Myocyte (in vitro differentiated cells): ENCODE measurements at regions not wholly inside any gene's neighbourhood (a gene's known extent, or its start where the extent isn't known, plus 50 kb on each side); places are given as distances from the start of the nearest gene placed in this dataset.
"Not testable (repeated sequence)": the region's sequence is repeated elsewhere in the genome, so short reads cannot be mapped to it uniquely, and the experiment has no call there.

Experiments
- DNase-seq: peaks from one replicate; pipeline ENCODE4 v3.0.0-alpha.2; 2012; ENCODE audit warnings: low read depth

- no peak for DNase-seq
Measured at GRCh38 chr20:47956268-47956995, 171.2 kb upstream of the SULF2 start.

GRCh38 chr20:47953471-47953870 lies 168.2 kb upstream of the SULF2 start:
- no peak for DNase-seq

- no peak for DNase-seq
Measured at GRCh38 chr20:47952023-47952564, 166.8 kb upstream of the SULF2 start.

- no peak for DNase-seq
Measured at GRCh38 chr20:47951521-47951971, 166.3 kb upstream of the SULF2 start.

GRCh38 chr20:47950913-47951283 lies 165.6 kb upstream of the SULF2 start:
- DNase-seq, result no peak

- DNase-seq, result no peak
Measured at GRCh38 chr20:47950124-47950912, 165.0 kb upstream of the SULF2 start.

GRCh38 chr20:47949230-47949629 lies 163.9 kb upstream of the SULF2 start:
- DNase-seq, result no peak

- no peak for DNase-seq
Measured at GRCh38 chr20:47944682-47945081, 159.4 kb upstream of the SULF2 start.

GRCh38 chr20:47941869-47942268 lies 156.6 kb upstream of the SULF2 start:
- DNase-seq, result no peak

GRCh38 chr20:47940101-47940813 lies 155.0 kb upstream of the SULF2 start:
- DNase-seq, result no peak

- DNase-seq, result no peak
Measured at GRCh38 chr20:47936612-47937011, 151.3 kb upstream of the SULF2 start.

GRCh38 chr20:47934761-47935160 lies 149.5 kb upstream of the SULF2 start:
- DNase-seq, result no peak

- no peak for DNase-seq
Measured at GRCh38 chr20:47931443-47931842, 146.2 kb upstream of the SULF2 start.

- DNase-seq, result no peak
Measured at GRCh38 chr20:47931002-47931401, 145.7 kb upstream of the SULF2 start.

GRCh38 chr20:47929368-47930115 lies 144.3 kb upstream of the SULF2 start:
- DNase-seq, result peak; percentile 51

GRCh38 chr20:47927944-47928343 lies 142.7 kb upstream of the SULF2 start:
- no peak for DNase-seq

- no peak for DNase-seq
Measured at GRCh38 chr20:47927385-47927851, 142.1 kb upstream of the SULF2 start.

GRCh38 chr20:47926731-47927130 lies 141.4 kb upstream of the SULF2 start:
- no peak for DNase-seq

- no peak for DNase-seq
Measured at GRCh38 chr20:47925593-47925992, 140.3 kb upstream of the SULF2 start.

- DNase-seq, result no peak
Measured at GRCh38 chr20:47922269-47922668, 137.0 kb upstream of the SULF2 start.

- DNase-seq, result not testable (repeated sequence)
Measured at GRCh38 chr20:47921829-47922228, 136.5 kb upstream of the SULF2 start.
